NT2/D1 (cell line): ENCODE measurements at regions not wholly inside any gene's neighbourhood (a gene's known extent, or its start where the extent isn't known, plus 50 kb on each side); places are given as distances from the start of the nearest gene placed in this dataset.

Experiments
- SUZ12 ChIP-seq: IDR thresholded peaks from 2 replicates; pipeline ENCODE4 v1.6.1; 2011; ENCODE audit not compliant: insufficient read length, insufficient read depth; ENCODE audit errors: extremely low read depth
- YY1 ChIP-seq: IDR thresholded peaks from 2 replicates; pipeline ENCODE4 v1.6.1; 2011; ENCODE audit not compliant: insufficient read length, insufficient read depth
- ZNF274 ChIP-seq: IDR thresholded peaks from 2 replicates; pipeline ENCODE4 v1.6.1; 2011; ENCODE audit warnings: mild to moderate bottlenecking, low read depth, low read length

GRCh38 chr21:31457675-31458074, 113.6 kb upstream of the TIAM1 start:
- TF ChIP-seq YY1 (no peak), ZNF274 (no peak), SUZ12 (no peak)
